ENCODE measurements at regions not wholly inside any gene's neighbourhood (a gene's known extent, or its start where the extent isn't known, plus 50 kb on each side); places are given as distances from the start of the nearest gene placed in this dataset.
A peak's percentile ranks its signal among the peaks of the same experiment; 100 is the strongest.

DNA sequence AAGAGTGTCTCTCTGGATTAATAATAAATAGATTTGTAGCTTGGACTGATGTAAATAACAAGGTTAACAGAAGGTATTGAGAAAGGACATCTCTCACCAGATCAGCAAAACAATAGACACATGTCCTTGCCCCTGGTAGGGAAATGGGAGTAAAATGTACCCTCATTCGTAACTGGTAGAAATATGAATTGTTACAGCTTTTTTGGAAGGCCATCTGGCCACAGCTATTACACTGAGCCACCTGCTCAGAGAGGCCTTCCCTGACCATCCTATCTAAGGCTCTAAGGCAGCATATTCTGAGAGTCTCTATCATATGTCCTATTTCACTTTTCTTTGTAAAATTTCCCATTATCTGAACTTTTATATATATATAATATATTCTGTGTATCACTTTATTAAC, 129.1 kb upstream of the MAP1B start:
- H3K27ac ChIP-seq (replicated peaks in 1 of 4), result no peak overlapping the region
- no peak for DNase-seq (ENCODE audit: extremely low spot score)
- H3K9me3 ChIP-seq, result peaks cover 0 to 14% (median 4%) of the 10 kb centered on the region in 4 donors
- peaks cover 16 to 19% (median 17%) of the 10 kb centered on the region in 4 donors for H3K4me1 ChIP-seq
- no peaks in the 10 kb centered on the region for H3K27me3 ChIP-seq
- no peaks in the 10 kb centered on the region for H3K36me3 ChIP-seq
- WGBS, result 88% methylated on average over 1 of the region's 1 CpG
- intact Hi-C loops (cut with DNase I), result no loop called here
- H3K4me3 ChIP-seq, result no peak overlapping the region
- no peak for TF ChIP-seq CTCF (IDR thresholded peaks at IDR 0.05)
- no peak for TF ChIP-seq POLR2AphosphoS5 (IDR thresholded peaks at IDR 0.05)
- TF ChIP-seq EP300 (IDR thresholded peaks at IDR 0.05), result no peak

- H3K36me3 ChIP-seq, result no peaks in the 10 kb centered on the region
- peaks cover 0 to 14% (median 4%) of the 10 kb centered on the region in 4 donors for H3K9me3 ChIP-seq
- H3K4me1 ChIP-seq, result no peaks in the 10 kb centered on the region
- H3K27me3 ChIP-seq, result no peaks in the 10 kb centered on the region
- TF ChIP-seq POLR2A (IDR thresholded peaks at IDR 0.05; ENCODE audit: low read depth), result no peak
- no peak for TF ChIP-seq POLR2AphosphoS5 (IDR thresholded peaks at IDR 0.05)
- TF ChIP-seq CTCF (IDR thresholded peaks at IDR 0.05), result no peak
- TF ChIP-seq EP300 (IDR thresholded peaks at IDR 0.05), result no peak
- intact Hi-C loops (cut with DNase I), result no loop called here
- peak; percentile 12 for DNase-seq (ENCODE audit: extremely low spot score)
- no peak overlapping the region for H3K27ac ChIP-seq (replicated peaks in 1 of 4)
- 81% methylated on average over 2 of the region's 2 CpGs for WGBS
- H3K4me3 ChIP-seq, result no peak overlapping the region
Measured at GRCh38 chr5:71982717-71983395, 124.4 kb upstream of the MAP1B start.

DNA sequence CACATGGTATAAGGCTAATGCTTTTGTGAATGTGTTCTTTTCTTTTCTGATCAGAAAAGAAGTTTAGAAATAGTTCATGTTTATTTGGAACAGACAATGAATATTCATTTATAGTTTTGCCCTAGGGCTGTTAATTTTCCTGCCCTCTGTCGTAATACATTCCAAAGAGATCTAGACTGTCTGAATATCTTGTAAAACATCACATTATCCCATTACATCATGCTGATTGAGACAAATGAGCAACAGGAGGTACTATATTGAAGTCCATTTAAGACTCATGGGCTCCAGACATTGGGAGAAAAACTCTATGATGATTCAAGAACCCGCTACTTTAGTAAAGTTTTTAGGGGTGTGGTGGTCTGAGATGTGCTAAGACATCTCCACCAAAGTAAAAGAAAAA, 121.2 kb upstream of the MAP1B start:
- 72% methylated on average over 2 of the region's 2 CpGs for WGBS
- intact Hi-C loops (cut with DNase I), result no loop called here

GRCh38 chr5:71988808-71989207, 118.5 kb upstream of the MAP1B start:
- WGBS, result 75% methylated on average over 1 of the region's 1 CpG
- DNase-seq (ENCODE audit: extremely low spot score), result peak; percentile 79
- no peaks in the 10 kb centered on the region for H3K27me3 ChIP-seq
- H3K4me3 ChIP-seq, result no peak overlapping the region
- H3K4me1 ChIP-seq, result no peaks in the 10 kb centered on the region
- no peak overlapping the region for H3K27ac ChIP-seq (replicated peaks in 1 of 4)
- no peak for TF ChIP-seq EP300 (IDR thresholded peaks at IDR 0.05)
- TF ChIP-seq POLR2A (IDR thresholded peaks at IDR 0.05; ENCODE audit: low read depth), result no peak
- no peak for TF ChIP-seq CTCF (IDR thresholded peaks at IDR 0.05)
- no peak for TF ChIP-seq POLR2AphosphoS5 (IDR thresholded peaks at IDR 0.05)
- no peaks in the 10 kb centered on the region for H3K36me3 ChIP-seq
- intact Hi-C loops (cut with DNase I), result no loop called here
- no peaks in the 10 kb centered on the region for H3K9me3 ChIP-seq

More for the DNA sequence above, 121.2 kb upstream of the MAP1B start:
- Histone ChIP-seq H3K36me3 (no peaks in the 10 kb centered on the region), H3K4me1 (no peaks in the 10 kb centered on the region), H3K27ac (replicated peaks in 1 of 4) (no peak overlapping the region), H3K4me3 (no peak overlapping the region), H3K9me3 (peaks cover 0 to 14% (median 4%) of the 10 kb centered on the region in 4 donors), H3K27me3 (no peaks in the 10 kb centered on the region)
- no peak for DNase-seq (ENCODE audit: extremely low spot score)
- TF ChIP-seq POLR2A (IDR thresholded peaks at IDR 0.05; ENCODE audit: low read depth) (no peak), POLR2AphosphoS5 (IDR thresholded peaks at IDR 0.05) (no peak), CTCF (IDR thresholded peaks at IDR 0.05) (no peak), EP300 (IDR thresholded peaks at IDR 0.05) (no peak)

GRCh38 chr5:71993600-71993999, 113.7 kb upstream of the MAP1B start:
- intact Hi-C loops (cut with DNase I), result no loop called here

More at GRCh38 chr5:71993600-71993999, 113.7 kb upstream of the MAP1B start:
- Histone ChIP-seq H3K36me3 (no peaks in the 10 kb centered on the region), H3K4me1 (no peaks in the 10 kb centered on the region), H3K27ac (replicated peaks in 1 of 4) (no peak overlapping the region), H3K4me3 (no peak overlapping the region), H3K9me3 (no peaks in the 10 kb centered on the region), H3K27me3 (no peaks in the 10 kb centered on the region)
- TF ChIP-seq POLR2AphosphoS5 (IDR thresholded peaks at IDR 0.05), result no peak
- no peak for TF ChIP-seq EP300 (IDR thresholded peaks at IDR 0.05)
- TF ChIP-seq POLR2A (IDR thresholded peaks at IDR 0.05; ENCODE audit: low read depth), result no peak
- TF ChIP-seq CTCF (IDR thresholded peaks at IDR 0.05), result no peak
- 93% methylated on average over 3 of the region's 3 CpGs for WGBS
- DNase-seq (ENCODE audit: extremely low spot score), result no peak

Measured in esophagus muscularis mucosa (tissue), 4 donors.